Endothelial cell (in vitro differentiated cells): ENCODE measurements at regions not wholly inside any gene's neighbourhood (a gene's known extent, or its start where the extent isn't known, plus 50 kb on each side); places are given as distances from the start of the nearest gene placed in this dataset.

Experiments
- DNase-seq: peaks from one replicate; pipeline ENCODE4 v3.0.0; 2021; ENCODE audit warnings: low spot score
- H3K27ac Mint-ChIP-seq: one replicate; pipeline ENCODE4 v1.8.0; 2021; ENCODE audit warnings: mixed read lengths, inconsistent platforms; ENCODE audit not compliant: unreplicated experiment
- H3K27me3 Mint-ChIP-seq: one replicate; pipeline ENCODE4 v1.8.0; 2021; ENCODE audit warnings: mild to moderate bottlenecking, moderate library complexity, mixed read lengths, inconsistent platforms; ENCODE audit not compliant: unreplicated experiment
- H3K36me3 Mint-ChIP-seq: one replicate; pipeline ENCODE4 v1.8.0; 2021; ENCODE audit warnings: mild to moderate bottlenecking, low read depth, mixed read lengths, inconsistent platforms; ENCODE audit not compliant: unreplicated experiment
- H3K4me1 Mint-ChIP-seq: one replicate; pipeline ENCODE4 v1.8.0; 2021; ENCODE audit warnings: mild to moderate bottlenecking, mixed read lengths, inconsistent platforms; ENCODE audit not compliant: unreplicated experiment
- H3K4me3 Mint-ChIP-seq: one replicate; pipeline ENCODE4 v1.8.0; 2021; ENCODE audit warnings: mild to moderate bottlenecking, mixed read lengths, inconsistent platforms; ENCODE audit not compliant: unreplicated experiment
- H3K9me3 Mint-ChIP-seq: one replicate; pipeline ENCODE4 v1.8.0; 2021; ENCODE audit warnings: mixed read lengths, inconsistent platforms; ENCODE audit not compliant: unreplicated experiment
- CTCF ChIP-seq: fragments of 200-600 bp; sonication (generic); IDR thresholded peaks from one replicate; pipeline ENCODE4 v1.5.0; 2021; ENCODE audit warnings: antibody characterized with exemption; ENCODE audit not compliant: unreplicated experiment

GRCh38 chr7:52779004-52779403 lies 256.4 kb upstream of the POM121L12 start:
- no peaks in the 10 kb centered on the region for H3K27me3 Mint-ChIP-seq
- H3K9me3 Mint-ChIP-seq: no peaks in the 10 kb centered on the region
- H3K4me3 Mint-ChIP-seq: no peak overlapping the region
- no peaks in the 10 kb centered on the region for H3K4me1 Mint-ChIP-seq
- no peak for DNase-seq
- H3K36me3 Mint-ChIP-seq: no peaks in the 10 kb centered on the region
- TF ChIP-seq CTCF: no peak
- H3K27ac Mint-ChIP-seq: no peak overlapping the region

GRCh38 chr7:52777051-52777822 lies 258.2 kb upstream of the POM121L12 start:
- Mint-ChIP-seq H3K36me3 (no peaks in the 10 kb centered on the region), H3K4me3 (no peak overlapping the region), H3K27ac (no peak overlapping the region), H3K27me3 (no peaks in the 10 kb centered on the region), H3K9me3 (no peaks in the 10 kb centered on the region), H3K4me1 (no peaks in the 10 kb centered on the region)
- no peak for TF ChIP-seq CTCF
- no peak for DNase-seq

GRCh38 chr7:52775876-52776275 lies 259.6 kb upstream of the POM121L12 start:
- Mint-ChIP-seq H3K4me3 (no peak overlapping the region), H3K36me3 (no peaks in the 10 kb centered on the region), H3K9me3 (no peaks in the 10 kb centered on the region), H3K27ac (no peak overlapping the region), H3K27me3 (no peaks in the 10 kb centered on the region), H3K4me1 (no peaks in the 10 kb centered on the region)
- DNase-seq: no peak
- TF ChIP-seq CTCF: no peak

GRCh38 chr7:52771177-52771576 lies 264.3 kb upstream of the POM121L12 start:
- H3K9me3 Mint-ChIP-seq: no peaks in the 10 kb centered on the region
- TF ChIP-seq CTCF: no peak
- DNase-seq: no peak
- no peak overlapping the region for H3K27ac Mint-ChIP-seq
- H3K27me3 Mint-ChIP-seq: no peaks in the 10 kb centered on the region
- no peaks in the 10 kb centered on the region for H3K36me3 Mint-ChIP-seq
- H3K4me1 Mint-ChIP-seq: no peaks in the 10 kb centered on the region
- no peak overlapping the region for H3K4me3 Mint-ChIP-seq

GRCh38 chr7:52764492-52765169 lies 270.8 kb upstream of the POM121L12 start:
- no peak overlapping the region for H3K4me3 Mint-ChIP-seq
- H3K27me3 Mint-ChIP-seq: no peaks in the 10 kb centered on the region
- H3K9me3 Mint-ChIP-seq: peaks cover 4% of the 10 kb centered on the region
- H3K27ac Mint-ChIP-seq: no peak overlapping the region
- no peaks in the 10 kb centered on the region for H3K36me3 Mint-ChIP-seq
- TF ChIP-seq CTCF: no peak
- H3K4me1 Mint-ChIP-seq: peaks cover 3% of the 10 kb centered on the region
- DNase-seq: no peak
